HT1080 (cell line): ENCODE measurements at regions not wholly inside any gene's neighbourhood (a gene's known extent, or its start where the extent isn't known, plus 50 kb on each side); places are given as distances from the start of the nearest gene placed in this dataset.

Experiments used
- DNase-seq: peaks from one replicate; pipeline ENCODE4 v3.0.0-alpha.2; 2015; ENCODE audit warnings: low read depth

DNA sequence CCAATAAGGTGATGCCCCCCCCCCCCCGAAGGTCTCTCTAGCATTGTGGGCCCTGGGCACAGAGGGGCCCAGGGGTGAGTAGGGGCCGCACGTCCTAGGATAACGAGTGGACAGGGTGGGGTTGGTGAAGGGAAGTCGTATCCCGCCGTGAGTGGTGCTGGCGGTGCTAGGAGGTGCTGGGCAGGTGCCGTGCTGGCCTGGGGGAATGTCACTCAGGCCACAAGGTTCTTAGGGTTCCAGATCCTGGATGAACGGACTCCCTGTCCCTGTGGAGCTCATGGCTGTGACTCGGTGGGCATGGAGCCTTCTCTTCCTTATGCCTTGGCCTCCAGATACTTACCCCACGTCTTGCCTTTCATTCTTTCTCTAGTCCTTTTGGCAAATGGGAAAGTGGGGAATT, 157.4 kb upstream of the SOX1 start:
- no peak for DNase-seq

DNA sequence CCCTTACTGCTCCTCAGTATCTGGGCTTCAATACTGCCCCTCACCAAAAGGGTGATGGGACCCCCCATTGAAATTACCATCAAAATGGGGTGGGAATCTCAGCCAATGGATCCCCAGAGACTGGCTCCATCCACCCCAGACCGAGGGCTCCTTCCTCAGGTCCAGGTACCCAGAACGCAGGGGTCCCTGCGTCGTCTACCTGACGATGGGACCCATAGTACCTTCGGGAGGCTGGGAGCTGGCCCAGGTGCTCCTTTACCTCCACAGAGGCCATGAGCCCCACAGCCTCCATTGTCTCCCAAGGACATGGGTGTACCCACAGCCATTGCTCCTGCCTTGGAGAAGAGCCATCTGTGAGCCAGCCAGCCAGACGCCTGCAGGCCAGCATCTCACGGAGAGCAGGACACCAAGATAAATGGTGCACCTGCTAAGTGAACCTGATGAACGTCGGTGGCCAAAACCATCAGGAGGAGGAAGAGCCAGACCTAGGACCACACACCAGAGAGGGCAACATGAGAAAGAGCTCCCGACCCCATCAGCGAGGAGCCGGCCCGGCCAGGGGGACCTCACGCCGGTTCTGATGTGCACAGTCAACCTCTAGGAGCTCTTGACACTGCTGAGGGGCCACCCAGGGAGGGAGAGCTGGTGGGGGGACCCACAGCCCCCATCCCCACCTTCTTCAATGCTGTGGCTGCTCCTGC, 156.8 kb upstream of the SOX1 start:
- DNase-seq = no peak

DNA sequence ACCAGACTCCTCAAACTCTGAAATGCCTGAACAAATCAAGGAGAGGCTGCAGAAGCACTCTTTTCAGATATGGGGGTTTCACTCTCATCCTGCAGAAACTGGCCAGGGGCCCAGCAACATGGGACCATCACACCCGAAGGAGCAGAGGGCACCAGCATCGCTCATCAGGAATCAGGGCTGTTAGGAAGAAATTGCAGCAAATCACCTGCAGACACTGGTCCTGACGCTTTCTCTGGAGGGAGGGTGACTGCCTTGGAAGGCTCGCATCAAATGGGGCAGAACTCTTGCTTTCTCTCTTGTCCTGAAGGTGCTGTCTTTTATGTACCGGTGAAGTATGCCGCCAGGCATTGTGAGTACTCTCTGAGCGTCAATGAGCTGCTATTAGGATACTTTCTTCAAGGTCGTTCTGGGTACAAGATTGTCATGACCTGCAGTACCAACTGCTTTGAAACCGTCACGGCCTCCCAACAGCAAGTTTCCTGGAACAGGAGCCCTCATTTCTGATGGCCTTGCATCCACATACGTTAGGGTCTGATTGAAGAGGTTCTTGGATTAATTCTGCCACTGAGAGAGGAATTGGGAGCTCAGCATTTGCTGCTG, 155.7 kb upstream of the SOX1 start:
- no peak for DNase-seq

DNA sequence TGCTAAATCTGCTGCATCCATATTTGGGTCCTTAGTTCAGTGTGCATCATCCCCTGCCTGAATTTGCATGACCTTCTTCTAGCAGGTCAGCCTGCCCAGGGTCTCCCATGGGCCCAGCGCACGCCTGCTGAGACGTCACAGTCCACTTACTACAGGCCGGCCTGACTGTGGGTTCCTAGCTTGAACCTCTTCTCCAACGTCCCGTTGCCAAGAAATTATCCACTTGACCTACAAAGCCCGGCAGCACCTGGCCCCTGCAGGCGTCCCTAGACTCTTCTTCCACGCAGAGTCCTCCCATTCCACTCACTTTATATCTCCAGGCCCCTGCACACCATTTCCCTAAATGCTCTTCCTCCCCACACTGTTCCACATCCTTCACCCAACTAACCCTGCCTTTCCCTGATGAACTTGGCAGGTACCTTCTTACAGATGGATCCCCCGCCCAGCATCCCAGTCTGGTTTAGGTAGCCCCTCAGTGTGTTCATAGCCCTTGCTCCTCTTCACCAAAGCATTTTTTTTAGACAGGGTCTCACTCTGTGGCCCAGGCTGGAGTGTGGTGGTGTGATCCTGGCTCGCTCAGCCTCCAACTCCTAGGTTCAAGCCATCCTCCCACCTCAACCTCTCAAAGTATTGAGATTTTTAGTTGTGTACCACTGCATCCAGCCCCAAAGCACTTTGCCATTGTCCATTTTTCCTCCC, 155.0 kb upstream of the SOX1 start:
- no peak for DNase-seq

DNA sequence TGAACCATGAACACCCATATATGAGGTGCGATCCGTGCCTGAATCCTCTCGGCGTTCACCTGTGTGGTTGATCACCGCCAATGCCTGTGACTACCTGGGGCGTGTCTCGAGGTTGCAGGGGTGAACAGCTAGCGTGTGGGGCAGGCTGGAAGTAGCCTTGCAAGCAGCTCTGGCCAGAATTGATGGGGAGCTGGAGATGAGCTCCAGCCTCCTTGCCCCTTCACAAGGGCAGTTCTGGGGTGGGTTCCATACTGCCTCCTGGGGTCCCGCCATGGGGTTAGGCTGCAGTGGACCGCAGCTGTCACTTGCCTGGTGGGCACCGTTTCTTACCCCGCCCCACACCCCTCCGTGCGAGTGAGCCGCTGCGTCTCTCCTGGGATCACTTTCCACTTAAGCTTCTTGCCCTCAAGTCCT, 154.5 kb upstream of the SOX1 start:
- DNase-seq = no peak

DNA sequence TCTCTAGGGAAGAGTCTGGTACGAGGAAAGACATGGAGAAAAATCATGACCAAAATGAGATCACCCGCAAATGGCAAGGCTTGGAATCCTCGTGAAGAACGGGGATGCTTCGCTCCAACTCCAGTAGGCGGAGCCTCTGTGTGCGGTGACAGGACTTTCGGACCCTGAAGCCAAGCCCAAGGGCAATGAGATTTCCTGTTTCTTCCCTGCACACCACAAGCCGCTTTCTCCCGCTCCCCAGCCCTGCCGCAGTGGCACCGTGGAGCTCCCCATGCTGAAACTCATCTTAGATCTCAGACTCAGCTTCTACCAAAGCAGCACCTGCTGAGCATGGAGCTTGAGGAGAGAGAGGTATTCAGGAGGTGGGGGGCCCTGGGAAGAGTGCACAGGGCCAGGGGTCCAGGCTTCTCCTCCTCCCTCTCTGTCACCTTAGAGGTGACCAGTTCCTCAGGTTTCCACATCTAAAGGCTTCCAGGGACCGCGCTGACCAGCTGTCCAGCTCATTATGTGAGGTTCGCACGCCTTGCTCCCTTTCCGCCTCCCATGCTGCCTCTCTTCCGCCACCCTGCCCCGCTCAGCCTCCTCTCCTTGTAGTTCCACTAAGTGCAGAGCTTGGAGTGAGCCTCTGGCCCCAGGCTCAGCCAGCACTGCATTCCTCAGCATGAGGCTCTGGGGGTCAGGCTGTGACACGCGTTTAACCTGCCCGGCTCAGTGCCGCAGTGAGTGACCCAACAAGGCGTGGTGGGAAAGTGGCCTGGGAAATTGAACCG, 153.8 kb upstream of the SOX1 start:
- no peak for DNase-seq

DNA sequence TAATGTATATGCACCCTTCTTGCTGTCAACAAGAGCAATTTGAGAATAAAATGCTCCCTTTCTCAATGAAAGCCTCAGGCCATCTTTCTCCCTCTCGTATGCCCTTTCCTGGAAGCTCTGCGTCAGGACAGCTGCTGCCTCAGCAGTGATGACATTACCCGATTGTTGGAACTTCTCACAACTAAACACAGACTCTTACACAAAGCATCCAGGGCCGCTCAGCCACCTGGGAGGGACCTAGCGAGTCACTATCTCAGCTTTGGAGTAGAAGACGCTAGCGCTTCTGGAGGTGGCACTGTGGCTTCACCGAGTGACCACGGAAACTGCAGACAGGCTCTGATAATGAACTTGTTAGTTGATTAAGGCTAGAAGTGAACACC, 153.2 kb upstream of the SOX1 start:
- DNase-seq = no peak

DNA sequence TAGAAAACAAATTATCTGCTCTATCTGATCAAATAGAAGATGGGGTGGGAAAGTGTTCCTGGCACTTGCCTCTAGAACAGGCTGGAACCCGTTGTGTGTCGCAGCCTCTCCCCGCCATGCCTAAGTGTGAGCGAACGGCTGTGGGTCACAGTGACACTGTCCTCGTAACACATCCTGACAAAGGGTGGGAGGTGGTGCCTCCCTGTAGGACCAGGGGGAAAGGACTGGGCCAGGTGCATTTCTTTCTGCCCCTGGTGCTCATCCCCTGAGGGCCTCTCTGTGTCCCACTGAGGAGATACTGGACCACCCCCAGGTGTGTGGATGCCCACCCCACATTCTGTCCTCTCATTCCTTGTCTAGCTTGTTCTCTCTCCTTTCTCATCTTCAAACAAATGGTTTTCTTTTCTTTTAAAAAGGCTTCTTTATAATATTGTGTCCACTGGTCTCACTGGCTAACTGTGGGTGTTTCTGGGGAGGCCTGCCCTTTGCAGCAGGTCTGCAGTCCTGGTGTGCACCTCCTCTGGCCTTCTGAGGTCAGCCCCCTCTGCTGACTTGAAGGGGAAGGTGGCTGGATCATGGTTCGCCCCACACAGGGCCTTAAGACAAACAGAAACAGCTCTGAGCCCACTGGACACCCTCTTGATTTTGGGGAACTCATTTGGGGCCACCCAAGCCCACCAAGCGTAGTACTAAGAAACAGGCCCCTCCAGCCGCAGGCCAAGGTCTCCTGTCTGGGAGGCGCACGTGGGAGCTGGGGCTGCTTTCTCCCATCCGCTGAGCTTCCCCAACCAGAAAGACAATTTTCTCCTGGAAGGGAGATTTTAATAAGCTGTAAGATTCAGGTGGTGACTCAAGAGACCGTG, 152.5 kb upstream of the SOX1 start:
- no peak for DNase-seq

DNA sequence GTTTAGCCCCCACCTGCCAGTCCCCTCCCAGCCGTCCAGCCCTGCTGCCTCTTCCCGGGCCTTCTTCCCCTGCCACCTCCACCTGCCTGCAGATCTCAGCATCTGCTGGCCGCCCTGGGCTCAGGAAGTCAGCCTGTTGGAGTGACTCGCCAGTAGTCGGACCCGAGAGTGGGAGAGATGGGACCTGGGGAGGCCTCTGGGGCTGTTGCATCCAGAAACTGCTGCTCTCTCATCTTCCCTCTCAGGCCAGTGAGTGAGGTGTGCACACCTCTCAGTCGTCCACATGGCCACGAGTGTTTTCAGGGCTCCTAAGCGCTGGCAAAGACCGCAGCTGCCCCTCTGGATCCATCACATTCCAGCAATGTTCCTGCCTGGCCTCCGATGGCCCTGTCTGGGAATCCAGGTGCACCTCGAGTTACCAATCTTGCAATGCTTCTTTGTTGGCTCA, 151.8 kb upstream of the SOX1 start:
- no peak for DNase-seq

DNA sequence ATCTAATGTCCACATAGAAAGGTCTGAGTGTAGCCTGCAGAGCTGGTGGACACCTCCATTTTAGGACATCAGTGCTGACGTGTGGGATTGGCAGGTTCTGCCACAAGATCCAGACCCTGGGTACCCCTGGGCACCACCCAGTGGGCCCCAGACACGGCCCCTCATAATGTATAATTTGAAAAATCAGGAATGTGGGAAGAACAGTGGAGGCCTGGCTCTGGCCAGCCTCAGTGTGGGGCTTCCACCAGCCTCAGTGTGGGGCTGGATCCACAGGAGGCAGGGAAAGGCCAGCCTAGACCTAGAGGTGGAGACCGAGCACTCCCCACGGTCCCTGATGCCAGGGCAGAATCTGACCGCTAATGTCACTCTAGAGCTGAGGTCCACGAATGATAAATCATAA, 150.7 kb upstream of the SOX1 start:
- DNase-seq = no peak

DNA sequence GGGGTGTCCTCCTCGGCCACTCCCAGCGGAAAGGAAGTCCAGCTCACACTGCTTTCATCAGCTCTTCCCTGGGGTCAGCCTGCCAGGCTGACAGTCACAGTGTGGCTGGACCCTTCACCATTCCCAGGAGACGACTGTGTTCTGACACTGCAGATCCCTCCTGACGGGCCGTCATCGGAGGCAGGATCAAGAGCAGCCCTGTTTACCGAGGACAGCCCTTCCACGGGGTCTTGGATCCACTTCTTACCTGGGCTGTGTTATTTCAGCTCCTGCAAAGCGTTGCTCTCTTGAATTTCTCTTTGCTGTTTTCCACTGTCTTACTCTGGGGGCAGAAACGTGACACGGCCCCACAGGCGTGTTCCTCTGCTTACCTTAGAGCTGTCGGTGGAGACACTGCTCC, 149.9 kb upstream of the SOX1 start:
- DNase-seq = no peak

DNA sequence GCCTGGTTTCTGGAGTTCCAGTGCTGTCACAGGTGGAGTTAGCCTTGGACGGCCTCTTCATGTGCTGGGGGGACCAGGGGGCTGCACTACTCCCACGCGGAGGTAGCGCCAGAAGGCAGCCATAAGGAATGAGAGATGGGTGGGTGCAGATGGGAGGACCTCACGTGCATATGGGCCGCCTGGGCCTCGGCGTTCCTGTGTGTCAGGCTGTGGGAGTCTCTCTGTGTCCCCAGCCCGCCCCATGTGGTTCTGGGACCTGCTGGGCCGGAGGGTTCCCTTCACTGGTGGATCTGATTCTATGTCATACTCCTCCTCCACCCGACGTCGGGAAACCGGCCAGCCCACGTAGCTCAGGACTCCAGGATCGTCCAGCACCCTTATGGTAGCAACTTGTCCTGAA, 149.0 kb upstream of the SOX1 start:
- DNase-seq = no peak

DNA sequence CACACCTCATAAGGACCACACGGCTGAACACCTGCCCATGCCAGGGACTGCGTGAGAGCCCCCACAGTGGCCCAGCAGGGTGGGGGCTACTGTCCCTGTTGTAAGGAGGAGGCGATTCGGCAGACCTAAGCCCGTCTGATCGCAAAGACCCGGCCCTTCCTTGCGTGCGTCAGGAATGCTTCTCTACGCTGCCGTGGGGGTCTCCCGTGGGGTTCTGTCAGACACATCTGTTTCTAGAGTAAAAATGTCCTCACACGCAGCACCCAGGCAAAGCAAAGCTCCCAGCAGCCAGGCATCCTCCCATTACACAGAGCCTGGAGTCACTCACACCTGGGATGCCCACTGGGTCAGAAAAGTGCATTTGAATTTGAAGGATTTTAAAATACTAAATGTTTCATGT, 147.7 kb upstream of the SOX1 start:
- DNase-seq = no peak

DNA sequence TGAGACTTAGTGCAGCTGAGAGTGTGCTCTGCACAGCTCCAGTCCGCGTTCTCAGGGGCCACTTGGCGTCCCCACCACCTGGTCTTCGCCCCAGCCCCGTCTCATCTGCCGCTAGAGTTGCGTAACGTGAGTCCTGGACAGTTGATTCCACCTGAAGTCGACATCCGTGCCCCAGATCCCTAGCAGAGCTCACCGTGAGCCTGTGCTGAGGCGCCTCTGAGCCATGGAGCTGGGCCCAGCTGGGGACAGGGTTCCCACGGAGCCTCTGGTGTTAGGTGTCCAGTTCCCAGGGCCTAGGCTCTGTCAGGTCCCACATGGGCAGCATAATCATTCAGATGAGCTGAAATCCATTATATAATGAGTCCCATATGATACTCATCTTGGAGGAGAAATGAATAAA, 147.1 kb upstream of the SOX1 start:
- no peak for DNase-seq

DNA sequence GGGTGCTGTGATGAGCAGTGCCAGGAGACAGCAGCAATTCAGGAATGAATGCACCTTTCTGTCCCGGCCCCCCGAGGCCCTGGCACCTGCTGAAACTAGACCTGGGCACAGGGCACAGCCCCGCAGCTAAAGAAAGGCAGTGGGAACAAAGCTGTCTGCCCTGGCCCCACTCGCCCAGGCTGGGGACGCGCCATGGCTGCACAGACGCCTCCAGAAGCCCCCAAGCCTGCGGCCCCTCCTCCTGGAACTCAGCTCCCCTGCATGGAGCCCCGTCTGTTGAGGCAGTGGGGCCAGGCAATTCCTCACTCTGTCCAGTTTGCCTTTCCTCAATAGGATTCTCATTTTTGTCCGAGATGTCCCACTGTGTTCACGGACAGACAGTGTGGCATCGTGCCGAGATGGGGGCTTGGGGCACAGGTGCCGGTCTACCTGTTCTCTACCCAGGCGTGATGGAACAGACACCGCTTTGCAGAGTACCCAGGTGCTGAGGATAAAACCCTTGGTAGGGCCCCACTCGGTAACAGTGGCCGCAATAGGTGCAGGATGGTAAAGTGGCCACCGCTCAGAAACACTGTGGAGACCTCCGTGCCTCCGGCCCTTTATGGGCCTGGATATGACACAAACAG, 146.5 kb upstream of the SOX1 start:
- no peak for DNase-seq

DNA sequence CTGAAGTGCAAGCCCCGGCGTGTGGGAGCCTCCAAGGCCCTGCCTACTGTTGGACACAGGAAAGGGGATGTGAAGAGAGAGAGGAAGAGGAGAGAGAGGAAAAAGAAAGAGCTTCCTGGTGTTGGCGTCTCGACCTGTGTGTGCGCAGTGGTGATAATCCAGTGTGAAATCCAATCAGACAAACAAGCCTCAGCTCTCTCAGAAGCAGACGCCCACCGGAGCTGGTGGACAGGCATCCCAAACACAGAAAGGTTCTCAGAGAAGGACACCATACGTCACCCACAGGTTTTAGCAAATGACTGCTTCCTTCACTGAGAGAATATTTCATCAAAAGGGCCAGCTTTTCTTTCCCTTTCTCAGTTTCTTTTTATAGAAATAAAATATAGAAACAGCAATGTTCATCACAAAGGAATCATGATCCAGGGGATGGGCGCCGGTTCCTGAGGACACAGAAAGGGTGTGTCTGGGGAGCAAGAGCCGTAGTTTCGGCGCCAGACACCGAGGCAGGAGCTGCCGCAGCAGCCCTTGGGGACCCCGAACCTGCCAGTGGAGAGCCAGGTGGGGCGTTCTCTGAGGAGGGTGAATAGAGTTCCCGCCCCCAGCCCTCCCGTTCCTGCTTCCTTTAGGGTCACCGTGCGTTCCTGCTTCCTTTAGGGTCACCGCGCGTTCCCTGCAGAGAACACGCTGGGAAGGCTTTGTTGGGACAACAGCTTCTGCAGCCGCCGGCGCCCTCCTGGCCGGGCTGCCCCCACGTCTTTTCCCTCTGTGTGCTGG, 145.8 kb upstream of the SOX1 start:
- no peak for DNase-seq

DNA sequence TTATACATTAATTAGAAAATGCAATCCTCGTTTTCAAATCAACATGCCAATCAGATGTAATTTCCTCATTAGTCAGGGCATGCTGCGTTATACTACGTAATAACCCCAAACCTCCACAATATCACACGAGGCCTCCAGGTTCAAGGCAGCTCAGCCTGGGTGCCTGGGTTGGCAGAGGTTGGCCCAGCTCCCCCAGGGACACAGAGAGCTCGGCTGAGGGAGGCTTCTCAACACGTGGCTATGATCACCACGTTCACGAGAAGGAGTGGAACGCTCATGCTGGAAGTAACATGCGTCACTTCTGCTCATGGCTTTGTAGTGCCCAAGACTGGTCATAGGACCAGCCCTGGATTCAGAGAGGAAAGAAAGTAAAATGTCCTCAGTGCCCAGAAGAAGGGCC, 144.9 kb upstream of the SOX1 start:
- no peak for DNase-seq

DNA sequence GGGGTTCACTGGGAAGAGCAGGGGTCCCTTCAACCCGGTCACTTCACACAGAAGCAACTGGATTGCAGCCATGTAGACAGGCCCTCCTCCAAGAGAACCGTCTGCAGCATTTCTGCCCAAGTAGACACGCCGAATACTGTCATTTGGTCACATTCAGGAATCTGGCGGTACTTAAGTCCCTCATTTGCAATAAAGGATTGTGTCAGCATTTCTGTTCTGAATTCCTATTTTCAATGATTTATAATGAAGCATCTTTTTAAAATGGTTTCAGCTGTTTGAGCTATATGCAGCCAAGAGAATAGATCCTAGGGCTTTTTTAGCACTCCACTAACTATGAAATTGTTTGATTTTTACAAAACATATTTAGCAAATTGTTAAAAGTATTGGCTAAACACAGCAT, 143.5 kb upstream of the SOX1 start:
- no peak for DNase-seq

DNA sequence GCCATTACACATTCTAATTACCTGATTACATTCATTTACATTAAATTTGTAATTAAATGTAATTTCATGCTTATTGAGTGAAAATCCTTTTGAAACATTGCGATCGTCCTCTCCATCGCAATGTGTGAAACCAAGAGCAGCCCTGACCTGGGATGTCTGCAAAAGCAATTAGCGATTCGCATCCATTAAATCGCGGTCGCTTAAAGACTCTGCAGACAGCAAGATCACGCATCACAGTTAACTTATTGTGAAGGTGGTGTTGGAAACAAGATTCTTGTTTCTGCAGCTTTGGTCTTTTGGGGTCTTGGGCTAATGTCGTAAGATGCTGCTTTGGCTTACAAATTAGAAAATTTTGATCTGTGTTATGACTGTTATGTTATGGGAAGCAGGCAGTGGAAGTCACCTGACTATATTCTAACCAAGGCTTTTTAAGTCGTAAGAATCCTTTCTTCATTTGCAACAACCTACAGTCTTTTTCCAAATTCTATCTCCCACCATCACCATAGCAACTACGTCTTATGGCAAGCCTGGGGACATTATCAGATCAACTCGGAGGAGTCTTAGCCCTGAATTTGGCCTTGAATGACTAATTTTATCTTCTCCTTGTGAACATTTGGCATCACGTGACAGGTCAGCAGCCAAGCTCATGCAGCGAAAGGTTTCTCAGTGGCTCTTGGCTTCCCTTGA, 142.8 kb upstream of the SOX1 start:
- no peak for DNase-seq
